ENCODE measurements at regions not wholly inside any gene's neighbourhood (a gene's known extent, or its start where the extent isn't known, plus 50 kb on each side); places are given as distances from the start of the nearest gene placed in this dataset.

DNA sequence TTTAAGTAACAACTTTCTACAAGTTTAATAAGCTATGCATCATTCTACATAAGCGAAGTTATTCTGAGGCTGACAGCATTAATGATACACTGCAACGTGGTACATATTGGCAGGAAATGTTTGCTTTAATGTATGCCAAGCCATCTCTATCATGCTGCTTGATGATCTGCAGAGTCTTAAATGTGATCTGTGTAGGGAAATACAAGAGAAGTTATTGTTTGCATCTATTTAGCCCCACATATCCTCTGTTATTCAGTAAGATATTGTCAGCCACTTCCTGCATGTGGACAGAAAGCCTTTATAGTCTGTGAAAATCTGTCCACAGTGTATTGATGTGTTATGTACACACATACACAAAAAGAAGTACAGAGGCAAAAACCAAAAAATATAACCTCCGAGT, 193.1 kb upstream of the FREM1 start:
- TF ChIP-seq, protein P1, sequence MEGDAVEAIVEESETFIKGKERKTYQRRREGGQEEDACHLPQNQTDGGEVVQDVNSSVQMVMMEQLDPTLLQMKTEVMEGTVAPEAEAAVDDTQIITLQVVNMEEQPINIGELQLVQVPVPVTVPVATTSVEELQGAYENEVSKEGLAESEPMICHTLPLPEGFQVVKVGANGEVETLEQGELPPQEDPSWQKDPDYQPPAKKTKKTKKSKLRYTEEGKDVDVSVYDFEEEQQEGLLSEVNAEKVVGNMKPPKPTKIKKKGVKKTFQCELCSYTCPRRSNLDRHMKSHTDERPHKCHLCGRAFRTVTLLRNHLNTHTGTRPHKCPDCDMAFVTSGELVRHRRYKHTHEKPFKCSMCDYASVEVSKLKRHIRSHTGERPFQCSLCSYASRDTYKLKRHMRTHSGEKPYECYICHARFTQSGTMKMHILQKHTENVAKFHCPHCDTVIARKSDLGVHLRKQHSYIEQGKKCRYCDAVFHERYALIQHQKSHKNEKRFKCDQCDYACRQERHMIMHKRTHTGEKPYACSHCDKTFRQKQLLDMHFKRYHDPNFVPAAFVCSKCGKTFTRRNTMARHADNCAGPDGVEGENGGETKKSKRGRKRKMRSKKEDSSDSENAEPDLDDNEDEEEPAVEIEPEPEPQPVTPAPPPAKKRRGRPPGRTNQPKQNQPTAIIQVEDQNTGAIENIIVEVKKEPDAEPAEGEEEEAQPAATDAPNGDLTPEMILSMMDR (conservative IDR thresholded peaks at IDR 0.05; ENCODE audit: low read length): no peak
- no peak for TF ChIP-seq EZH2phosphoT487 (IDR thresholded peaks at IDR 0.05; ENCODE audit: borderline replicate concordance, low read depth, low read length)

All from OCI-LY7 (cell line).